Kidney glomerular epithelial cell (primary cell): ENCODE measurements at regions not wholly inside any gene's neighbourhood (a gene's known extent, or its start where the extent isn't known, plus 50 kb on each side); places are given as distances from the start of the nearest gene placed in this dataset.

Source experiments
- DNase-seq: peaks from one replicate; lab custom pipeline; 2025; lab: John Stamatoyannopoulos, UW

DNA sequence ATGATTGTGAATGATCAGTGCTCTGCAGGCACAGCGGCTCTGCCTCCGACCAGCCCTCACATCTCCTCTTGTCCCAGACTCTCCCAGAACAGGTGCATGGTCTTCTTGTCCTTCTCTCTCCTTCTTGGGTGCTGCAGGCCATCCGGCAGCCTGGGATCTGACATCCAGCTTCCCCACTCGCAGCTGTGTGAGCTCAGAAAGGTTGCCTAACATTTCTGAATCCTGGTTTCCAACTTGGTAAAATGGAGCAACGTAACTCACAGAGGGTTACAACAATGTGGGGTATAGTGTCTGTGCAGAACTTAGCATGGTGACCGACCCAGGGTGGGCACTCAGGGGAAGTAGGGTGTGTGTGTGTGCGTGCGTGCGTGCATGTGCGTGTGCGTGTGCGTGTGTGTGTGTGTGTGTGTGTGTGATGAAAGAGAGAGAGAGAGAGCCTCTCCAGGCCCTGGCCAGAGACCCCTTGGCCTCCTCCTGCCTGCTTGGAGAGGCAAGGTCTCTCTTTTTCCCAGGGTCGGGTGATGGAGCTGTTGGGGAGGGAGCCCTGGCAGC is 110.1 kb downstream of the SNX5 start:
- DNase-seq: no peak

DNA sequence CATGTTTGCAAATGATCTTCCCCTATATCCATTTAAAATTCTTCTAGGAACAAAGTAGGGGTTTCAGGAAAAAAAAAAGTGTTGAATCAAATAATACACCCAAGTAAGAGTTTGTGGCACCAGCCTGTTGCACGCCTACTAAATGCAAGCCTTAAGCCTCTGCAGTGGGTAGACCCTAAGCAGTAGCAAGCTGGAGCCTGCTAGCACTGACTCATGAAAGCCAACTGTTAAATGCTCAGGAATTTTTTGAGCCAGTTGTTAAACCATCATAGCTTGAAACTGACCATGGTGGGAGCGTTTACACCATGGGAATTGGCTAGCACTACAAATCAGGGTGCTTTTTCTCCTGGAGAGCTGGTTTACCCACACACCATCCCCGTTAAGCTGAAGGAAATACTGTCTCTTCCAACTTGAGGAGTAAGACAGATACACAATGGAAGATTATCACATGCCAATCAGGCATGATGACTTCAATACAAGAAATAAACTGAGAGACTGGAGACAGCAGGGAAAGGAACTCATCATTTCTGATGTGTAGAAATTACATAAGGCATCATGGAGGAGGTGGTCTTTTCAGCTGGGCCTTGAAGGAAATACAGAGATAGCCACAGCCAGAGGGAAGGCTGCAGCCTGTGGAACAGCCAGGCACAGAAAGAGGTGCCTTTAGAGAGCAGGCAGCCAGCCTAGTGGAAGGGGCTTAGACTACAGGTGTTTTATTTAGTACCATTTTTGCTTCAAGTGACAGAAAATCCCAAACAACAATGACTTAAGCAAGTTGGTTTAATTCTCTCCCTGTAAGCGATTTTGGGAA is 110.8 kb downstream of the SNX5 start:
- DNase-seq: no peak

DNA sequence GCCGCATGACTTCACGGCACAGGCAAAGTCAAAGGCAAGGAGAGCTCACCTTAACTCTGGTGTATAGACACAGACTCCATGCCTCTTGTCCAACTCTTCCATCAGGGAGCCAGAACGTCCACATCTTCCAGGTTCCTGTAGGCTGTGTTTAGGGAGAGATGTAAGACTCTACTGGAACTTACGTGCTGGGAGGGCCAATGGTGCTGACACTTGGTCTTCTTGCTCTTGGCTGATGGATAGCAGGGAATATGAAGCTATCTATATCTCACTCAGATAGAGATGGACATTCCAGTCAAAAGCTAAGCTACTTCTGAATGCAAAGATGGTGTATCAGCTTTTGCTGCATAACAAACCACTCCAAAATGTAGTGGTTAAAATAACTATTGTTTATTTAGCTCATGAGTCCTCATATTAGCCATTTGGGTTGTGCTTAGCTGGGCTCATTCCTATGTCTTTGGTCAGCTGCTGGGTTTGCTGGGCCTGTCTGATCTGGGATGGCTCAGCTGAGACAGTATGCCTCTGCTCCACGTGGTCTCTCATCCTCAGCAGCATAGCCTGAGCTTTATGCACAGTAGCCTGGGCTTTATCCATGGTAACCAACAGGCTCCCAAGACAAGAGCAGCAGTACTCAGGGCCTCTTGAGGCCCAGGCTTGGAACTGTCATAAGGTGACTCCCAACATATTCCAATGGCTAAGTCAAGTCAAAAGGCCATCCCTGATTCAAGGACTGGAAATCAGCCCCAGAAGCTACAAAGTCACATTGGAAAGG is 111.6 kb downstream of the SNX5 start:
- no peak for DNase-seq

DNA sequence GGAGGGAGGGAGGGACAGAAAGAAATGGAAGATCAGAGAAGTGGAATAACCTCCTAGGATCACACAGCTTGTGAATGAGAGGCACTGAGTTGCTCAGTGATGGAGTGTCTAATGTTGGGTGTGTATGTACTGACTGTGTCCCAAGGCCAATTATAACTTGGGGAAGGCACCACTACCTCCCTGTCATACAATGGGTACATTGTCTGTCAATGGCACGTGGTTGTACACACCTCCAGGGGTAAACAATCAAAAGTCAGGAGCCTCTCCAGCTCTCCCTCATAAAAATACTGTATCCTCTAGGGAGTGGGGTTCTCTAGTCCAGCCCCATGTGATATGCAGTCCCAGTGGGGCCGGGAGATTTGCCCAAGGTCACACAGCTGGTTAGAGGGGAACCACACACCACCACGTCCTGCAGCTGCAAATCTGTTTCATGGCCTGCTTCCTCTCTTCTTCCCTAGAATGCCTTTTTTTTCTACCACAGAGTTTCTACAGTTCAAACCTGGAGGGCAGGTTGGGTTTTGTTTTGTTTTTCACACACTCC is 112.5 kb downstream of the SNX5 start:
- DNase-seq: no peak

DNA sequence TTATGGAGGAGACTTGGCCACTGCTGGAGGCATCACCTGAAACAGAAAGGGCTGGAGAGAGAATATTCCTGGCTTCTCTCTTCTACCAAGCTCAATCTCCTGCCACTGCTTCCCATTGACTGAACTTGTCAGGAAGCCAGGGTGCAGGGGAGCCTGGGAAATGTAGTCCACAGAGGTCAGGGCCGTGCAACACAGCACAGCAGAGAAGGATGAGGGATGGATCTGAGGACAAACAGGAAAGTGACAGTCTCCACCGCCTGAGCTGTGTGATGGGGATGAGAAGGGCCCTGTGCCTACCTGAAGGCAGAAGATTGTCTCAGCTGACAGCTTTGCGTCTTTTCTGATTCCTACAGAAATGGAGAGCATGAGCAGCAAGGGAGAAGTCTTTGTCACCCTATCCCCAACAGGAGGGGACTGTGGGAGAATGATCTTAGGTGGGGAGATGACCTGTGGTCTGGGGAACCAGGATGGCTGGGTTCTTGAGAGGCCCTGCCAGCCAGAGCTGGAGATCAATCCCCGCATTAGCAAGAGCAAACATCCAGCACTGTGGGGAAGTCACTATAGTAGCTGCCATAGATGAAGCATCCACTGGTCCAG is 114.2 kb downstream of the SNX5 start:
- DNase-seq: no peak

DNA sequence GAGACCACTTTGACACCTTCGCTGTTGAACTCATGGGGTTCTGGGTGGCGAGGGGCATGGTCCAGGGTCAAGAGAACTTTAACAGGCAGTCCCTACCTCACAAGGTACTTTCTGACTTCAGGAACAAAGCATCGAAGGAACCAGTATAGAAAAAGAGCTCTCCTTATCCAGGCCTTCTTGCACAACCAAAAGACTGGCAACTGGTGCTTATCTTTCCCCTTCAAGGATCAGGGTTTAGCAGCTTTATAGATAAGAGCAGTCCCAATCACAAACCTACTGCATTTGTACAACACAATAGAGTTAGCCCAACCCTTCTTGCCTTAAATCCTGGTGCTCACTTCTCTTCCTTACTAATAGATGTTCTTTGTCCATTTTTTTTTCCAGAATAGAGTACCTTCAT is 116.3 kb downstream of the SNX5 start:
- no peak for DNase-seq

DNA sequence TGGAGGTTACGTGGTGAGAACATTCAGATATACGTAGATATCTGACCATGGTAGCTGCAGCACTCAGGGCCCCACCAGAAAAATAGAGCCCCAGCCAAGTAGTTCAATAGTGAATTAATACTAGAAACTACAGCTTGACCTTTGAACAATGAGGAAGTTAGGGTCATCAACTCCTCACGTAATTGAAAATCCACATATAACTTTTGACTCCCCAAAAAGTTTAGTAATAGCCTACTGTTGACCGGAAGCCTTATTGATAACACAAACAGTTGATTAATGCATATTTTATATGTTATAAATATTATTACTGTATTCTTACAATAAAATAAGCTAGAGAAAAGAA is 117.9 kb downstream of the SNX5 start:
- DNase-seq: no peak

DNA sequence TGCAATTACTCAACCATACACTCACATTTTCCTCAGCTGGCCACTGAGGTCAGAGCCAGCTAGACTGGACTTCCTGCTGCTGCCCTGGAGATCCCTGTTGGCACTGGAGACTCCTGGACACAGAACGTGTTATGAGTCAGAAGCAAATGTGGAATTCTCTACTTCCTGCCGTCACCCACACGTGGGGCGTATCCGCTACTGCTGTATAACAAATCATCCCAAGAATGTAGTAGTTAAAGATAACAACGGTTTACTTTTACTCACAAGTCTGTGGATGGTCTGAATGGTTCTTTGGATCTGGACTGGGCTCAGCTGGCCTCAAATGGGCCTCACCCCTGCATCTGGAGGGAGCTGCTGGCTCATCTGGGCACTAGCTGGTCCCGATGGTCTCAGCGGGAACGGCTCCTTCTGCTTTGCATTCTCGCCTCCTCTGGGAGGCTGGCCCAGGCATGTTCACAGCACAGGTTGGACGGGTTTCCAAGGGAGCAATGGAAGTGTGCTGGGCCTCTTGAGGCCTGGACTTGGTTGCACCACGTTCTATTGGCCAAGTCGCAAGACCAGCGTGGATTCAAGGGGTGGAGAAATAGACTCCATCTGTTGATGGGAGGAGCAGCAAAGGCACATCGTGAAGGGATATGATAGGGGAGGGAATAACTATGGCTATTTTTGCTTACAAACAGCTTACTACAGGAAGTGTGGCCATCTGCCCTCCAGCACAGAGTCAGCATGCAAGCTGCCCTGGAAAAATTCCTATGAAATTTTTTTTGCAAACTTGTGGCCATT is 118.5 kb downstream of the SNX5 start:
- peak; percentile 49 for DNase-seq

DNA sequence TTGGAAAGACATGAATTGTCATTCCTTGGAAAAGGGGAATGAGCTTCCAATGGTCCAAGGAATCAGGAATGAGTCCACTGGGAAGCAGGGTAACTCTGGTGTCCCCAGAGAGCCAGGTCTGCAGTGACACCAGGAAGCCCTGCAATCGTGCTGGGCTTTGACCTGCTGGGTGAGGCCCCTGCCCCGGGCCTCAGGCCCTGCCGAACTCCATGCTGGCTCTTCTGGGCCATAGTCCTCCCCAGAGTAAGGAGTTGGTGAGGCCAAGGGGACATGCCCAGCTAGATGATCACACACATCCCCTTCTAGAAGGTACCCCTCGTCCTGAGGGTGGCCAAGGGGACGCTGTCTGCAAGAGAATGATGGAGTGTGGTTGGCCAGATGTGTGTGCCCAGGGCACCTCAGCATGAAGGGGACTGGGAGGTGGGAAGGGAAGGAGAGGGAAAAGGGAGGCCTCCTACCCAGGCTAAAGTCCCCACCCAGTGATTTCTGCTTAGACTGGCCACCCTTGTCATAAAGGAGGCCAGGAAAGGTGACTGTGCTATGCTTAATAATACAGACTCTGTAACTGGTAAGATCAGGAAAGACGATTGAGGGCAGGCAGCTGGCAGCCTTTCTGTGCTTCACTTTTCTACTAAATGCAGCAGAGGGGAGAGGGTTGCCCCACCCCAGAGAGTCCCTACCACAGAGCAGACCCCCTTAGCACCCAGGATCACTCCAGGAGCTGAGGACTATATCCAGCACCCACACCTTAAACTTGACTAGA is 119.3 kb downstream of the SNX5 start:
- DNase-seq: no peak

DNA sequence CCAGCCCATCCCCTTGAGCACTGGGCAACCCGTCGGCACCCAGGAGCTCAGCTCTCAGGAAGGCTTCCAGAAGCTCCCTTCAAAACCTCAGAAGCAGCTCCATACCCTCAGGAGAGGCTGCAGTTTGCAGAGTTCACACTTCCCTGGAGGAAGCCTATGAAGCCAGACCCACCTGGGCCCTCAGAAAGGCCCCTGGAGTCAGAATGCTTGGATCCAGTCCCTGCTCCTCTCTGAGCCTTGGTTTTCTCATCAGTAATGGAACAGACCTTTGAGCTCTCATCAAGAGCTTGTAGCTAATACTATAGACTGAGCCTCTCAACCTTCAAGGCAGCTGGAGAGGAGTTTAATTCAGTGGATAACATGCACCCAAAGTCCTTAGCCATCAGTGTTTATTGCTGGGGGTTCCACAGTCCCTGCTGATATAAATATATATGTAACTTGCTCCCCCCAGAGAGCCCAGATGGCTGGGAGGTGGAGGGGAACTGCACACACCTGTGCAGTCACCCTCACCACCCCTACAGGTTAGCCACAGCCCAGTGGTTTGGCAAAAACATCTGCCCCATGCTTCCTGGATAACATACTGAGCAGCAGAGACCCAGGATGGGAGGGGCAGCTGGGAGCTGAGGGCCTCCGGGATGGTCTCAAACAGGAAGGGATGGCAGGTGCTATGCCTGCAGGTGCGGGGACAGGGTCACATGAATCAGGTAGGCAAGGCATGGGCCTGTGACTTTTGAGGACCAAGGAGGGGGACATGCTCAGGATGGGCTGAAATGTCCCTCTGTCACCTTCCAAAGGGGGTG is 120.1 kb downstream of the SNX5 start:
- no peak for DNase-seq

DNA sequence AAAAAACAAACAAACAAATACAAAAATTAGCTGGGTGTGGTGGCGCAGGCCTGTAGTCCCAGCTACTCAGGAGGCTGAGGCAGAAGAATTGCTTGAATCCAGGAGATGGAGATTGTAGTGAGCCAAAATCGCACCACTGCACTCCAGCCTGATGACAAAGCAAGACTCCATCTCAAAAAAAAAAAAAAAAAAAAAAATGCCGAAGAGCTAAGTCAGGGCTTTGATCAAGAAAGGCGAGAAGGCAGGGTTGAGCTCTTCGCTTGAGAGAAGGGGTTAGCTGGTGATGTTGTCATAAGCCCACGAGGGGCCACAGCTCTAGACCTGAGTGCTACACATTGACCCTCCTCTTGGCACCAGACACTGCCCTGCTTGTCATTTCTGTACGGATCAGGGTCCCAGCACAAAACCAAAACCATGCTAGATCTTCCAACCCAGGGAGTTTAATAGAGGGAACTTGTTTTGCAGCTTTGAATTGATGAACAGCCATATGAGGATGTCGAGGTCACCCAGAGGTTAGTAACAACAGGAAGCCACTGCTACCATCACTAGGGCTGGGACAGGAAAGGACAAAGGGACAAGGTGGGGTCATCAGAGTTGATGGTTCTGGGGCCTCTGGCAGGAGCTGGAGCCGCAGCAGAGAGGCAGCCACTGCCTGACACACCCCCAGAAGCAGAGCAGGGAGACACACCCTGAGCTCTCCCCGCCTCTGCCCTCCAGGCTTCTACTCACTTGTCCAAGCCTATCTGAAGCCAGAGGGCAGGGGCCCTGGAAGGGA is 122.7 kb downstream of the SNX5 start:
- no peak for DNase-seq

DNA sequence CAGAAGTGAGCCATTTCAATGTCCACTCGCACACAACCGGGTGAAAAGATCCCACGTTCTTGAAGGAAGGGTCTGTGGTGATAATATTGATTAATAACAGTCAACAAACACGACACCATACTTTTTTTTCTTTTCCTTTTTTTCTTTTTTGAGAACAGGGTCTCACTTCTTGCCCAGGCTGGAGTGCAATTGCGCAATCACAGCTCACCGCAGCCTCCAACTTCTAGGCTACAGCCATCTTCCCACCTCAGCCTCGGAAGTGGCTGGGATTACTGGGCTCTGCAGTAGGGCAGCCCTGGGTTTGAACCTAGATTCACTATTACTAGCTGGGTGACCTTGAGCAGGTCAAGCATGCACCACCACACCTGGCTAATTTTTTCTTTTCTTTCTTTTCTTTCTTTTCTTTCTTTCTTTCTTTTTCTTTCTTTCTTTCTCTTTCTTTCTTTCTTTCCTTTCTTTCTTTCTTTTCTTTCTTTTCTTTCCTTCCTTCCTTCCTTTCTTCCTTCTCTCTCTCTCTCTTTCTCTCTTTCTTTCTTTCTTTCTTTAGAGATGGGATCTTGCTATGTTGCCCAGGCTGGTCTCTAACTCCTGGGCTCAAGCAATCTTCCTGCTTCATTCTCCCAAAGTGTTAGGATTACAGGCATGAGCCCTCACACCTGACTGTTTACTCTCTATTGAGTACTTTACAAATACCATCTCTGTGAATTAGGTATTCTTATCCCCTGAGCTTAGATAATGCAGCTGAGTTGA is 123.9 kb downstream of the SNX5 start:
- no peak for DNase-seq

DNA sequence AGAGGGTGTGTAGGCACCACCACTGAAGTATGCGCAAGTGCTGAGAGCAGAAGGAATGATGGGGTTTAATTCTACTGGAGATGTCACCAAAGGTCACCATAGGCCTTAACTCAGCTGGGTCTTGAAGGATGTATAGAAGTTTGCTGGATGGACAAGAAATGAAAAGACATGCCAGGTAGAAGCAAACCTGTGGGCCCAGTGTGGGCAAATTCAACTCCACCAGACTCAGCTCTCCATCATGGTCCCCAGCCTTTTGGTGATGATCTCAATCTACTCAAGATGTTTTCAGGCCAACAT is 124.5 kb downstream of the SNX5 start:
- no peak for DNase-seq

DNA sequence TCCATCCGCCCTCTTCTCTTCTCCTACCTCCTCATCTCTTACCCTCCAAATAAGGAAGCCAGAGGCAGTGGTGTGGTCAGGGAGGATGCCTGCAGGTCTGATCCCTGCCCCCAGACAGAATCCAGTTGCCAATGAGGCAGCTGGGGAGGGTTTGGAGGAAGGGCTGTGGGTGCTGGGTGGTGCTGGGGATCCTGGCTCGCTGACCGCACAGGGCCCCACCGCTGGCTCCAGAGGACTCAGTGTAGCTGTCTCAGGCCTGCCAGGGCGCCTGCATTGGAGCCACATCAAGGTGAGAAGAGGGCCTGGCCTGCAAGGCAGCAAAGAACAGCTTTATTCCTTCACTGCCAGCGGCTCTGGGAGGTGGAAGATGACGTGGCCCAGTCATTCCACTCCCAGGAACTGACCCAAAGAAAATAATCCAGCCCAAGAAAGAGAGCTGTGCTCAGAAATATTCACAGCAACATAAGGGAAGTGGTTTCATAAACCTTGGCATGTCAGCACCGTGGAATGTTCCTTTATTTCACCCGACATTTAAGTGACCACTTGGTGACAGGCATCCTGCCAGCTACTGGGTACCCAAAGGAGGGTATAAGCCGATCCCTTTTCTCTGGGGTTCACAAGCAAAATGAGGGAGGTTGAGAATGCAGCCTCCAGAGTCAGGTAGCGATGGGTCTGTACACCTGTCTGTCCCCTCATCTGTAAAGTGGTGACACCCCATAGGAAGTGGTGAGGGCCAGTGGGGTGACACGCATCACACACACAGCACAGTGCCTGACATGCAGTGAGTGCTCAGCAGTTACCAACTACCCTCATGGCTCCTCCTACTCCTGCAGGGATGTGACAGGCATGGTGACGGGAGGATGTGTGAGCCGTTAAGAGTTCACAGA is 125.1 kb downstream of the SNX5 start:
- DNase-seq: peak; percentile 89

DNA sequence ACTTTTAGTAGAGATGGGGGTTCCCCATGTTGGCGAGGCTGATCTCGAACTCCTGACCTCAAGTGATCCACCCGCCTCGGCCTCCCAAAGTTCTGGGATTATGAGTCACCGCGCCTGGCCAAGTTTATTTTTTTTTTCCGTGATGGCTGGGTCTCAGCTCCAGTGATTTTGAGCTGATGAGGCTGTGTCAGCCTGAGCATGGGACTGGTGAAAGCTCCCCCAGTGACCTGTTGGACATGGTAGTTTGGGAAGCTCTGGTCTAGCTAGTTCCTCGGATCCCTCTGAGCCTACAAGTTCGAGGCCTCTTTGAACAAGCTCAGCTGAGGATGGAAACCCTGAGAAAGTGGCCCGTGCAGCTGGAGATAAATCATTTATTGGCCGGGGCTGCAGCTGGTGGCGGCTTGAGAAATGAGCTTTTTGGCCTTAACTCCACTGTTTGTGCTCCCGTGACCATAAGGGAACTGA is 126.8 kb downstream of the SNX5 start:
- DNase-seq: peak; percentile 1

DNA sequence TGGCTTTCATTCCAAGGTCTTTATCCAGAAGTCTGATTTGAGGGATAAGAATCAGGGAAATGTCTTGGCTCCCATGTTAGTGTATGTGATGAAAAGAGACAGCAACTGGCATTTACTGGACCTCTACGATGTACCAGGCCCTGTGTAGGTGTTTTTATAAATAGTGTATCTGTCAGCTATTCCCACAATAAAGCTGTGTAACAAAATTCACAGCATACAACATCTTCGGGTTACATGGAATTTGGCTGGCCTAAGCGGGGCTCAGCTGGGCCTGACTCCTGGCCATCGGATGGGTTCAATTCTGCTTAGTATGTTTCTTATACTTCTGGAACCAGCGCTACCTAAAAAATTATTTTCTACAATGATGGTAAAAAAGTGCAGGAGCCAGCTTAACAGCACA is 128.2 kb downstream of the SNX5 start:
- no peak for DNase-seq

DNA sequence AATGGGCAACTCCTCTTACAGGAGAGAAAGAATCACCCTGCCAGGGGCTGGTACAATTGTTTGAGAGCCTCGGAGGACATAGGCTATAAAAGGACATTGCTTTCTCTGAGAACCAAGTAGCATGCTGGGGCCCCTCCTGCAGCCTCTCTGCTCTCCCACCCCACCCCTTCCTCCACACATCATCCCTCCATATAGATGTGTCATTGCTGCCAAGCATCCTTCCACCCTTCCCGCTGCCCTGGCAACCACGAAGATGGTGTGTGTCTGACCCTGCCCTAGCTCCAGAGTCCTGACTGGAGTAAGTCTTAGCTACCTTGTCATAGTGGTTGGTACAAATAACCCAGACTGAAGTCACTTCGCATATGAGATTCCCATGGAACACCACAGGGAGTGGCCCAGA is 129.7 kb downstream of the SNX5 start:
- no peak for DNase-seq

DNA sequence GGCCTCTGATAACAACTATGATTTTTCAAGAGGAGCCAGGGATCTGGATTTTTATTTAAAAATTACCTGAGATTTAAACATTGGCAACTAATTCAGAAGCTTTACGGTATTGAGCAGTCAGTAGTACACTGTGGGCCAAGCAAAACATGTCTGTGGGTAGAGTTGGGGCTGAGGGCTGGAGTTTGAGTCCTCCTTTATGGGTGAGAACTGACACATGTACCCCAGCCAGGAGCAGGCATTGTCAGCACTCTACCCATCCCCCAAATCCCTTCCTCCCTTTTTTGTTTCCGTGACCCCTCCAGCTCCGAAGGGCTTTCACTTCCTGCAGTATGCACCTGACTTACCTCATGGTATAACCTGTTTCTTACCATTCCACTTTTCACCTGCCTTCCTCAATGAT is 131.4 kb downstream of the SNX5 start:
- no peak for DNase-seq
